HCT116 (cell line): ENCODE measurements at regions not wholly inside any gene's neighbourhood (a gene's known extent, or its start where the extent isn't known, plus 50 kb on each side); places are given as distances from the start of the nearest gene placed in this dataset.
"Not testable (repeated sequence)": the region's sequence is repeated elsewhere in the genome, so short reads cannot be mapped to it uniquely, and the experiment has no call there.

ENCODE experiments used
- ATAC-seq: fragments of 200-7000 bp; cut with Tn5 transposase; 2 replicates; pipeline ENCODE4 v1.9.1; 2020; ENCODE audit warnings: mild to moderate bottlenecking, moderate library complexity
- BruUV-seq: library from RNA; stranded (reverse); fragments of 400-500 nt; replicated peaks from 2 replicates; lab custom pipeline; 2021; lab: Mats Ljungman, UMichigan
- CTCF ChIA-PET: fragments of 300-600 bp; sonication (Branson Sonifier 250); formaldehyde crosslinking; loops from one replicate; lab custom pipeline; 2021; ENCODE audit warnings: antibody characterized with exemption; lab: Charles Lee
- POLR2A ChIA-PET: fragments of 300-600, 350-600 bp; sonication (Branson Sonifier 250); formaldehyde crosslinking; loops from one replicate; lab custom pipeline; 2021; ENCODE audit warnings: antibody characterized with exemption; lab: Charles Lee
- RAD21 ChIA-PET, 2 experiments: fragments of 300-600 bp; sonication (Branson Sonifier 250); formaldehyde crosslinking; loops; one replicate each; lab custom pipeline; 2023; ENCODE audit warnings: low total read pairs in 2 of 2; ENCODE audit not compliant: uncharacterized antibody in 2 of 2, unreplicated experiment in 2 of 2, low non-redundant PET in 1 of 2; lab: Charles Lee
- DNase-seq: peaks from one replicate; pipeline ENCODE4 v3.0.0-alpha.2; 2010; ENCODE audit warnings: low read depth, low spot score
- H2AFZ ChIP-seq: fragments of 200-600 bp; shearing (Covaris generic), sonication (generic); 2 replicates; pipeline ENCODE4 v1.6.1; 2017; ENCODE audit warnings: low read depth, mixed run types, mixed read lengths, antibody characterized with exemption, low read length; ENCODE audit not compliant: poor library complexity, severe bottlenecking
- H3K27ac ChIP-seq: 2 replicates; pipeline ENCODE4 v1.5.1; 2012; ENCODE audit warnings: low read depth, low read length
- H3K27me3 ChIP-seq: fragments of 200-600 bp; sonication (generic); 2 replicates; pipeline ENCODE4 v1.6.1; 2016; ENCODE audit warnings: mixed run types, low read length, mixed read lengths; ENCODE audit not compliant: insufficient read depth
- H3K36me3 ChIP-seq, 2 experiments: fragments of 200-500 bp in 1 of 2; fragments of 200-600 bp in 1 of 2; sonication (Bioruptor generic) in 1 of 2; sonication (generic) in 1 of 2; 2 replicates each; pipeline versions ENCODE4 v1.5.1 to v1.6.1; 2014 to 2016; ENCODE audit warnings: low read length in 2 of 2, inconsistent platforms in 1 of 2, mixed read lengths in 1 of 2, mixed run types in 1 of 2; ENCODE audit not compliant: insufficient read depth in 2 of 2, control insufficient read depth in 1 of 2
- H3K4me1 ChIP-seq, 2 experiments: fragments of 200-600 bp in 1 of 2; sonication (generic) in 1 of 2; 2 replicates each; pipeline versions ENCODE4 v1.5.1 to v1.6.1; 2012 to 2017; ENCODE audit warnings: low read length in 2 of 2, inconsistent platforms in 1 of 2, mild to moderate bottlenecking in 1 of 2, mixed read lengths in 1 of 2, mixed run types in 1 of 2, moderate library complexity in 1 of 2; ENCODE audit not compliant: insufficient read depth in 2 of 2, control insufficient read depth in 1 of 2
- H3K4me2 ChIP-seq: fragments of 200-600 bp; sonication (generic); 2 replicates; pipeline ENCODE4 v1.6.1; 2017; ENCODE audit warnings: mixed run types, low read length, mixed read lengths
- H3K4me3 ChIP-seq, 2 experiments: fragments of 200-600 bp in 1 of 2; sonication (generic) in 1 of 2; replicated peaks in 1 of 2; 2 replicates each; pipeline ENCODE4 v1.5.1; 2011 to 2016; ENCODE audit warnings: low read length in 2 of 2, control low read depth in 1 of 2, low read depth in 1 of 2, mild to moderate bottlenecking in 1 of 2, mixed read lengths in 1 of 2, mixed run types in 1 of 2
- H3K79me2 ChIP-seq: fragments of 200-600 bp; sonication (generic); 2 replicates; pipeline ENCODE4 v1.6.1; 2017; ENCODE audit warnings: mild to moderate bottlenecking, mixed run types, low read length, moderate library complexity, mixed read lengths; ENCODE audit not compliant: insufficient read depth
- H3K9ac ChIP-seq: fragments of 200-600 bp; sonication (generic); 2 replicates; pipeline ENCODE4 v1.6.1; 2016; ENCODE audit warnings: low read length, mixed read lengths
- H3K9me2 ChIP-seq: fragments of 200-600 bp; sonication (generic), shearing (Covaris generic); 2 replicates; pipeline ENCODE4 v1.6.1; 2017; ENCODE audit warnings: mixed run types, mild to moderate bottlenecking, moderate library complexity; ENCODE audit not compliant: insufficient read depth
- H3K9me3 ChIP-seq, 2 experiments: fragments of 200-500 bp in 1 of 2; fragments of 200-600 bp in 1 of 2; sonication (Bioruptor generic) in 1 of 2; sonication (generic) in 1 of 2; 2 replicates each; pipeline ENCODE4 v1.6.1; 2014 to 2017; ENCODE audit warnings: low read length in 2 of 2, mixed read lengths in 2 of 2, inconsistent platforms in 1 of 2, low read depth in 1 of 2, mild to moderate bottlenecking in 1 of 2, mixed run types in 1 of 2, moderate library complexity in 1 of 2; ENCODE audit not compliant: control insufficient read depth in 1 of 2, insufficient read depth in 1 of 2
- H4K20me1 ChIP-seq: fragments of 200-600 bp; sonication (generic), shearing (Covaris generic); 2 replicates; pipeline ENCODE4 v1.6.1; 2017; ENCODE audit warnings: mixed run types, mild to moderate bottlenecking, moderate library complexity; ENCODE audit not compliant: insufficient read depth
- CBX3 ChIP-seq: IDR thresholded peaks from 2 replicates; pipeline ENCODE4 v1.6.1; 2012; ENCODE audit warnings: low read depth
- EZH2 ChIP-seq: fragments of 200-600 bp; sonication (generic); IDR thresholded peaks from 2 replicates; pipeline ENCODE4 v1.6.1; 2017; ENCODE audit warnings: antibody characterized with exemption, mixed run types
- EZH2phosphoT487 ChIP-seq: fragments of 200-600 bp; IDR thresholded peaks from 2 replicates; pipeline ENCODE4 v1.6.1; 2018; ENCODE audit warnings: antibody characterized with exemption, borderline replicate concordance
- JUND ChIP-seq: IDR thresholded peaks from 2 replicates; pipeline ENCODE4 v1.6.1; 2012
- ZNF274 ChIP-seq: fragments of 200-500 bp; sonication (Bioruptor generic); IDR thresholded peaks from 2 replicates; pipeline ENCODE4 v1.6.1; 2014; ENCODE audit warnings: mild to moderate bottlenecking, low read depth, low read length, inconsistent platforms
- intact Hi-C: fragments of 100-400 bp; cut with micrococcal nuclease; formaldehyde crosslinking; loops from 2 replicates; pipeline ENCODE4 v1.10.0; 2022

- no peaks in the 10 kb centered on the region for H3K79me2 ChIP-seq
- TF ChIP-seq ZNF274: no peak
- TF ChIP-seq, all 23 proteins: peak for 0
- H3K27me3 ChIP-seq: no peaks in the 10 kb centered on the region
- ATAC-seq (no peak), DNase-seq (no peak)
- H3K9me3 ChIP-seq: peaks cover 0 to 7% of the 10 kb centered on the region in 2 experiments; a peak in 1 of 4 replicates
- ChIA-PET POLR2A (no interaction called here), RAD21 (no interaction called here), CTCF (no interaction called here)
- H3K9me2 ChIP-seq: no peaks in the 10 kb centered on the region
- BruUV-seq: no TSS peak
- no peak overlapping the region for H3K27ac ChIP-seq
- H3K4me1 ChIP-seq: no peaks in the 10 kb centered on the region
- no peaks in the 10 kb centered on the region for H3K36me3 ChIP-seq
- H2AFZ ChIP-seq: no peak overlapping the region
- no peak overlapping the region for H3K9ac ChIP-seq
- H3K4me3 ChIP-seq: no peak overlapping the region
- H3K4me2 ChIP-seq: no peak overlapping the region
- intact Hi-C loops: no loop called here
- H4K20me1 ChIP-seq: no peaks in the 10 kb centered on the region
Observed at GRCh38 chr4:60729194-60729593, 470.9 kb upstream of the ADGRL3 start.

GRCh38 chr4:60729764-60730163, 470.4 kb upstream of the ADGRL3 start:
- H3K9me3 ChIP-seq, H3K79me2 ChIP-seq, H3K4me2 ChIP-seq, DNase-seq, H3K4me3 ChIP-seq, H3K36me3 ChIP-seq, RAD21 ChIA-PET, intact Hi-C loops, POLR2A ChIA-PET, H2AFZ ChIP-seq, H3K9me2 ChIP-seq, H3K9ac ChIP-seq, BruUV-seq, H3K4me1 ChIP-seq, H3K27ac ChIP-seq, CTCF ChIA-PET, ATAC-seq, H4K20me1 ChIP-seq, H3K27me3 ChIP-seq: not testable (repeated sequence)

GRCh38 chr4:60737858-60738257, 462.3 kb upstream of the ADGRL3 start:
- H3K79me2 ChIP-seq: no peaks in the 10 kb centered on the region
- no peak overlapping the region for H2AFZ ChIP-seq
- POLR2A ChIA-PET: no interaction called here
- ATAC-seq (no peak), DNase-seq (no peak)
- no peaks in the 10 kb centered on the region for H3K27me3 ChIP-seq
- H3K9ac ChIP-seq: no peak overlapping the region
- CTCF ChIA-PET: no interaction called here
- H4K20me1 ChIP-seq: no peaks in the 10 kb centered on the region
- no peak overlapping the region for H3K4me3 ChIP-seq
- TF ChIP-seq CBX3 (no peak), JUND (no peak), ZNF274 (no peak), EZH2 (no peak), EZH2phosphoT487 (no peak)
- no TSS peak for BruUV-seq
- RAD21 ChIA-PET: no interaction called here
- H3K36me3 ChIP-seq: no peaks in the 10 kb centered on the region
- H3K27ac ChIP-seq: no peak overlapping the region
- H3K4me1 ChIP-seq: no peaks in the 10 kb centered on the region
- H3K9me2 ChIP-seq: no peaks in the 10 kb centered on the region
- H3K9me3 ChIP-seq: peaks cover 0 to 14% of the 10 kb centered on the region in 2 experiments; a peak in 2 of 4 replicates
- no peak overlapping the region for H3K4me2 ChIP-seq
- intact Hi-C loops: no loop called here
